HG03521 (cell line): ENCODE measurements at regions not wholly inside any gene's neighbourhood (a gene's known extent, or its start where the extent isn't known, plus 50 kb on each side); places are given as distances from the start of the nearest gene placed in this dataset.
A peak's percentile ranks its signal among the peaks of the same experiment; 100 is the strongest.

Experiments
- ATAC-seq: cut with Tn5 transposase; IDR thresholded peaks from one replicate; pipeline ENCODE4 v1.9.1; 2021; ENCODE audit warnings: mild to moderate bottlenecking, moderate library complexity; ENCODE audit not compliant: unreplicated experiment

GRCh38 chr1:9419369-9420041, 119.8 kb upstream of the SLC25A33 start:
- no peak for ATAC-seq

DNA sequence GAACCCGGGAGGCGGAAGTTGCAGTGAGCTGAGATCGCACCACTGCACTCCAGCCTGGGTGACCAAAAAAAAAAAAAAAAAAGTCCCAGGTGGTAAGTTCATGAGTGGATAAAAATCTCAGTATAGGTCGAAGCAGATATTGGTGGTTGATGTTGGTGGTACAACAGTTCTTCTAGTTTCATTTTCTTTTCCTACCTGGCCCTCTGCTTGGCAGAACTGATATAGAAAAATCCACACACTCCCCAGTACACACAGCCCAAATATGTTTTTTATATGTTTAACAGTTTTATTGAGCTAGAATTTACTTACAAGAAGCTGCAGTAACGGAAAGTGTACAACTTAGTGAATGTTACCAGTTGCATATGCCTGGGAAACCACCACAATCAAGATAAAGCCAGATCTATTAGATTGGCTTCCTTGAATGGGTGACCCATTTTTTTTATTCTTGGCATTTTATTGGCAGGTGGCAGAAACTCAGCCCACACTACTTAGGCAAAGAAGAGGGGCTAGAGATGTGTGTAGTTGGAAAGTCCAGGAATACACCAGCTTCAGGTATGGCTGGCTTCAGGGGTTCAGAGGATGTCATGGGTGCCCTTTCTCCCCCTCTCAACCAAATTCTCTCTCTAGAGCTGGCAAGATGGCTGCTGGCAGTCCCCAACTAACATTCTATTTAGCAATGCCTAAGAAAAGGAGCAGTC, 118.3 kb upstream of the SLC25A33 start:
- ATAC-seq = no peak

DNA sequence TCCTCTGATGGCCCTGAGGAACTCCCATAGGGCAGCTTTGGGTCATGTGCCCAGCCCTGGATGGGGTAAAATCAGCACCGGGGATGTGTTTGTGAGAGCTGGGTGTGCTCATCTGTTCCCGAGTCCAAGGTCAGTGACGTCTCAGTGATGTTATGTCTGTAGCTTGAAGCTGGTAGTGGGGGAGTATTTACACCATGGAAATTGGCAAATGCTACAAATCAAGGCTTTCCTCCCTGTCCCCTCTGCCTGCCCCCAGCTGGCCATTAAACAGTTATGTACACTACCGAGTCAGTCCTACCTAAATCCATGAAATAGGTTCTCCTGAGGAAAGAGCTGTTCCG, 117.8 kb upstream of the SLC25A33 start:
- ATAC-seq = no peak

GRCh38 chr1:9422321-9422720, 116.9 kb upstream of the SLC25A33 start:
- ATAC-seq = no peak

DNA sequence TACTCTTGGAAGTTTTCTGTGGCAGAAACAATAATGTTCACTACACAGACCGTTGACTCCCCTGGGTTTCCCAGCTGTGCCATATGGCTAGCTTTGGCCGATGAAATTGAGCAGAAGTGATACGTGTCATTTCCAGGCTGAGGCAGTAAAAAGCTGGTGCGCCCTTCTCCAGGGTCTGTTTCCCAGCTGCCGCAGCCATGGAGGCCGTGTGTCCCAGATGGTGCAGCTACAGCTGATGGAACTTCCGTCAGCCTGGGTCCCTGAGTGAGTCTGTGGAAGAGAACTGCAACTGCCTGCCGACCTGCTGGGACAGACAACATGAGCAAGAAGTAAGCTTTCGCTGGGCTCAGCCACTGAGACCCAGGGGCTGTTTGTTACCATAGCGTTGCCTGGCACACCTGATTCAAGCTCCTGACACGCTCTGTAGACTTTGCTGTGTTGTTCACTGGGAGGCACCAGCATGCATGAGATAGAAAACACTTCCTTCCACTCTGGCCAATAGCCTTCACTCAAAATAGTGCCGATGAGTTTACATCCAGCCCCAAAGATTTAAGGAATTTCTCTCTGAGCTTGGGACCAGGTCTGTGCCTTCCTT, 116.3 kb upstream of the SLC25A33 start:
- ATAC-seq = no peak

- ATAC-seq = no peak
Observed at GRCh38 chr1:9424261-9424660, 115.0 kb upstream of the SLC25A33 start.

- peak; percentile 2 for ATAC-seq
Observed at GRCh38 chr1:9425859-9426258, 113.4 kb upstream of the SLC25A33 start.

DNA sequence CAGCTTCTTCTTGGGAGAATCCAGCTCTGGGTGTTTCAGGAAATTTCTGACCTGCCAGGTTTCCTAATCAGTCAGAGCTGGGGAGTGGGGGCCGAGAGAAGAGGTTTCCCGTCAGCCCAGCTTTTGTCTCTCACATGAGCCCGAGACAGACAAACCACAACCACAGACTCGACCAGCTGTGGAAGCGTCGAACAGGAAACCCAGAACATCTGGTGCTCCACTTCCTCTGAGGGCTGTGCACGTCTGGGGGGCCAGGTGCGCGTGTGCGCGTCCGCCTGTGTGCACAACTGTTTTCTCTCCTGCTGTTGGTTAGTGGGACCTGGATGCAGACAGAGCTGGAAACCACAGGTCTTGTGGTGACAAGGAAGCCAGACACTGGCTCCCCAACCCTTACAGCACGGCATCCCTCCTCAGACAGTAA, 113.0 kb upstream of the SLC25A33 start:
- peak; percentile 53 for ATAC-seq

- no peak for ATAC-seq
Observed at GRCh38 chr1:9427388-9427787, 111.9 kb upstream of the SLC25A33 start.

DNA sequence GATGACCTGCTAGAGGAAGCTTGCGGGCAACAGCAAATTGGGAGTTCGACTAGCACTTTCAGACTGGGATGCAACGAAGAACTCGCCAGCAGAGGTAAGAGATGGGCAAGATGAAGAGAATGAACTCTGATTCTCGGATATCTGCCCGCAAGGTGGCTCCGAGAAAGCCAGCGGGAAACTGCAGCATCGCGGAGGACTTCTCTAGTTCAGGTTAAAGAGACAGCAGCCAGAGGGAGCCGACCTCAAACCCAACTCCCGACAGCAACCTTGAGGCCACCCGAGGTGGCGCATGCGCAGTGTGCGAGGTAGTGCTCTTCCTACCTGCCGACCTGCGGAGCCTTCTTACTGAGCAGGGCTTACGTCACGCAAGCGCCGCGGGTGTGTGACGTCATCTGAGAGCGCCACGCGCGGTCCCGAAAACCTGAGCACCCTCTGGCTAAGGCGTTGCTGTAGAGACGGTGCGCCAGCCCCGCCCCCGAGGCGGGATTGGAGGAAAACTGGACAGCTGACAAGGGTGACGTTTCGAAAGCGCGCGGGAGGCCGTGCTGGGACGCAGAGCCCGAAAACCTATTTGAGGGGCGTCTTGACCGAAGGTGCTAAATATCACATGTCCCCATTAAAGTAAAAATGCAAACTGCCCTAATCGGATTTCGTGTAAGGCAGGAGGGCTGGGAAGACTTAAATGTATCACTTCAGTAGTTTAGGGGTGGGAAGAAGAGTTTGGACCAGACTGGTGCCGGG, 110.5 kb upstream of the SLC25A33 start:
- peak; percentile 76 for ATAC-seq

DNA sequence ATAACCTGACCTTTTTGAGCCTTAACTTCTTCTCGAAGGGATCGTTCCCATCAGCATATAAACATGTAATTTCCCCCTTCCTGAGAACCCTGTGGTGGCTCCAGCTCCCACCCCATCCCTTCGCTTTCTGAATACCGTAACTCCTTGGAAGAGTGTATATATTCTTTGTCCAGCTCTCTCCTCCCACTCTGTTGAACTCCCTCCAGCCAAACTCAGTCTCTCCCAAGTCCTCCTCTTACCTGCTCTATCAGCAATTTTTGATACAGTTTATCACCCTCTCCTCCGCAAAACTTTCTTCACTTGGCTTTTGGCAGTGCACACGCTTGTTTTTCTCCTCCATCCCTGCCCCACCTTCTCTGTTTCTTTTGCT, 109.9 kb upstream of the SLC25A33 start:
- no peak for ATAC-seq

- ATAC-seq = no peak
Observed at GRCh38 chr1:9434247-9435152, 104.8 kb upstream of the SLC25A33 start.

DNA sequence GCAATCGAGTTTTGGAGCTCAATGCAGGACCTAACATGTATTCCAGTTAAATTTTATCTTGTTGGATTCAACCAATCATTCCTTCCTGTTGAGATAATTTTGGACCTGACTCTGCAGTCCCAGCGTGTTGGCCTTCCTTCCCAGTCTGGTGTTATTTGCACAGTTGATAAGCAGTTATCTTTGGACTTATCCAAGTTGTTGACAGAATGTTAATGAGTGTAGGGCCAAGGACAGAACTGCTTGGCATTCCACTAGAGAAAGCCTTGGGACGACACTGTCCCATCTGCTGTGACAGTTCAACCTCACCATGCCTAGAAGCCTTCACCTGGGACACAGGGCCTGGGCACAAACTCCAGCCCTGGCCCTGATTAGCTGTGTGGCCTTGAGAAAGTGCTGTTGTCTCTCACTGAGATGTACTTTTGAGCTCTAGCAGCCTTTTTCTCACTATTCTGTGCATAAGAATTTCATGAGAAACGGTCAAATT, 104.1 kb upstream of the SLC25A33 start:
- ATAC-seq = no peak

GRCh38 chr1:9435854-9436640, 103.2 kb upstream of the SLC25A33 start:
- ATAC-seq = no peak

DNA sequence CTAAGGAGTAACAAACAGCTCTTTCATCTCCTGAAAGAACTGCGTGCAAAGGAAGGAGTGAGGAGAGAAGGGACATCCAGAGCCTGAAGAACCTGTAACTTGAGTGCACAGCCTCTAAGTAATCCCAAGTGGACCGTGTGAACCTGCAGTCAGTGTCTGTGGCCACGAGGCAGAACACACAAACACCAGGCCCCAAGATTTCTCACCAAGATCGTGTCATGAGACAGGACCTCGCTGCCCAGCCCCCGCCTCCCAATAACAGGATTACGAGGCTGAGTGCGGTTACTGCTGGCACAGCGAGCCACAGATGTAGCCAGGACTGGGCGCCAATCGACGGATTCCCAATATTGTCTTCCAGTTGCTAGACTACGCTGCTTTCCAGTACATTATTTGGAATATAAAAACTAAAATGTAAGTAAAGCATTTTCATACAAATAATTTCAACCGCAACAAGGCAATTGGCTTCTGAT, 101.3 kb upstream of the SLC25A33 start:
- ATAC-seq = no peak

GRCh38 chr1:9438431-9439073, 100.7 kb upstream of the SLC25A33 start:
- ATAC-seq = no peak

GRCh38 chr1:9439074-9439761, 100.0 kb upstream of the SLC25A33 start:
- ATAC-seq = no peak

DNA sequence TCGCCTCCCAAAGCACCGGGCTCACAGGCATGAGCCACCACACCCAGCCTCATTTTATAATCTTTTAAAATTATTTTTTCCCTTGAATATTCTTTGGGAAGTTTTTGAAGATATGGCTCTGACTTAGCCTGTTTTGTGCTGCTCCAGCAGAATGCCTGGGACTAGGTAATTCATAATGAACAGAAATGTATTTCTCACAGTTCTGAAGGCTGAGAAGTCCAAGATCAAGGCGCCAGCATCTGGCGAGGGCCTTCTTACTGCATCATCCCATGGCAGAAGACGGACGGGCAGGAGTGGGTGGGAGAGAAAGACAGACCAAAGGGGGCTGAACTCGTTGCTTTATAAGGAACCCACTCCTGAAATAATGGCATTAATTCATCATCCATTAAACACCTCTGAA, 99.0 kb upstream of the SLC25A33 start:
- no peak for ATAC-seq

DNA sequence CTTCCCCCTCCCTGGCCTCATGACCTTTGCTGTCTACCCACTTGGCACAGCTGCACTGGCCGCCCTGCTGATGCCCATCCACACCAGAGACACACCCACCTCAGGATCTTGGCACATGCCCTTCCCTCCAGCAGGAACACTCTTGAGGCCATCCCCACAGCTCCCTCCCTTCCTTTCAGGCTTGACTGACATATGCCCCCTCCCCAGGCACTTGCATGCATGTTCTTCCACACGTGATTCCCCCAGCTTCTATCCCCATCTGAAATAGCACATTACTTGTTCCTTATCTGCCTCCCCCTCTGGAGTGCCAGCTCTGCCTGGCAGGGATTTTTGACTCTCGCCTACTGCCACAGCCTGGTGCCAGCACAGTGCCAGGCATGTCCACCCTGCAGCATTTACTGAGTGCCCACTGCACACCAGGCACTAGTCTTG, 98.5 kb upstream of the SLC25A33 start:
- no peak for ATAC-seq
